ENCODE measurements at regions not wholly inside any gene's neighbourhood (a gene's known extent, or its start where the extent isn't known, plus 50 kb on each side); places are given as distances from the start of the nearest gene placed in this dataset.

DNA sequence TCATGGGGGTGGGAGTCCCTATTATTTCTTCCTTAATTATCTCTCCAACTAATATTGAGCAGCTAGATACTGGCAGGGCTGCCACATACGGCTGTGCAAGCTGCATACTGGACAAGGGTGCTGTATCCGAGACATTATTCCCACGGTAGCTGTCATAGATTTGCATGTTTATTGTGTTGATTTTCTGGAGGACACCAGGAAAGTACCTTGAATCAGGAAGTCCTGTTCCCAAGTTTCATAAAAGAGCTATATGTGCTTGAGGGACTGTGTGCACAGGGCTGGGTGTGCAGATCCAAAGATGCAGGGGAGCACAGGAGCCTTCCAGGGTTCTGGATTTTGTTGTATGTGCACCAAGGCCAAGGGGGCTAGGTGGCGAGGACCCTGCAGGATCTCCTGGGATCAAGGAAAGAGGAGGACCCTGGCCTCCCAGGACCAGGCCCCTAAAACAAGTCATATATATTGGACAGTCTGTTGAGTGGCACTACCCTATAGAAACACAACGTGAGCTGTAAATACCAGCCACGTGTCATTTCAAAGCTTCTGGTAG lies 119.2 kb upstream of the ALDH1A3 start:
- no peak for TF ChIP-seq JUND (IDR thresholded peaks at IDR 0.05; ENCODE audit: low read depth)
- DNase-seq (ENCODE audit: low read depth in 1 of 2, low spot score in 1 of 2): peak in 1 of 2 experiments; percentile 32
- in situ Hi-C loops (cut with HindIII; ENCODE audit: low pct_unique_long_range_greater_than_20kb, low sequenced_read_pairs): no loop called here

DNA sequence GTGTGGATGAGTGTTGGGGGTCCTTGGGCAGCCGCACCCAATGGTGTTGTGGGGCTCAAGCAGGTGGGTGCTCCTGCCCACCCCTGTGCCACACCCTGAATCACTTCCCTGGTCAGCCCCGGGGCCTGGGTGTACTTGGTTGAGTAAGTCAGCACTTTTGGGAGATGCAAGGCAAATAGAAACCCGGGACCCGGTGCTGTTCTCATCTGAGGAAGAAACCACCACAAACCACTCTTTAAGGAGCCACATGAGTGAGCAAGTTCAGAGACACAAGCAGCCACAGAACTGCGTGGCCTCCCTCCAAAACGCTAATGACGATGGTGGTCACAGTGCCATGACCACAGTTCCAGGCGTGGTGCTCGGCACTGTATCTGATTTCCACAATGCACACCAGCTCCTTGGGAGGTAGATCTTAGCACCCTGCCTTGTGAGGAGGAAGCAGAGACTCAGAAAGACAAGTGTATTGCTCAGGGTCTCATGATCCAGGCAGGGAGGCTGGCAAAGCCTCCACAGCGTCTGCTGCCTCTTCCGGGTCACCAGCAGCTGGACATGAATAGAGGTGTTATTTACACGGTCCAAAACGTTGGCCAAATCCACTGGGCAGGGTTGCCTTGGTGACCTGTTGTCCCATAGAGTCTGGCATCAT lies 118.2 kb upstream of the ALDH1A3 start:
- in situ Hi-C loops (cut with HindIII; ENCODE audit: low pct_unique_long_range_greater_than_20kb, low sequenced_read_pairs): no loop called here
- no peak for TF ChIP-seq JUND (IDR thresholded peaks at IDR 0.05; ENCODE audit: low read depth)
- no peak for DNase-seq (ENCODE audit: low read depth in 1 of 2, low spot score in 1 of 2)

DNA sequence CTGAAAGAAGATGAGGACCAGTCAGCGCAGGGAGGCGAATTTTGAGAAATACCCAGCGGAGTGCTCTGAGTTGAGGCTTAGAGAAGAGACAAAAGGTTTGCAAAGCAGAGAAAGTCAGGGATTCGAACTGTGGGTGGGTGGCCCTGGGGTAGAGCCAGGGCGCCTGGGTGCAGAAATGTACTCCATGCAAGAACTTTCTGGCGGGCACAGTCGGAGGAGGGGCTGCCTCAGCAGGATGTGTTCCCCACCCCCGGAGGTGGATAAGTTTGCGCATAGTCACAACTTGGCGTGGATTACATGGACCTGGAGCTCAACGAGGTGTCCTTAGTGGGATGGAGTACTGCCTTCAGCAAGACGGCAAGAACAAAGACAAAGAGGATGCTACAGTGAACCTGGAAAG lies 117.3 kb upstream of the ALDH1A3 start:
- TF ChIP-seq JUND (IDR thresholded peaks at IDR 0.05; ENCODE audit: low read depth): no peak
- no peak for DNase-seq (ENCODE audit: low read depth in 1 of 2, low spot score in 1 of 2)

DNA sequence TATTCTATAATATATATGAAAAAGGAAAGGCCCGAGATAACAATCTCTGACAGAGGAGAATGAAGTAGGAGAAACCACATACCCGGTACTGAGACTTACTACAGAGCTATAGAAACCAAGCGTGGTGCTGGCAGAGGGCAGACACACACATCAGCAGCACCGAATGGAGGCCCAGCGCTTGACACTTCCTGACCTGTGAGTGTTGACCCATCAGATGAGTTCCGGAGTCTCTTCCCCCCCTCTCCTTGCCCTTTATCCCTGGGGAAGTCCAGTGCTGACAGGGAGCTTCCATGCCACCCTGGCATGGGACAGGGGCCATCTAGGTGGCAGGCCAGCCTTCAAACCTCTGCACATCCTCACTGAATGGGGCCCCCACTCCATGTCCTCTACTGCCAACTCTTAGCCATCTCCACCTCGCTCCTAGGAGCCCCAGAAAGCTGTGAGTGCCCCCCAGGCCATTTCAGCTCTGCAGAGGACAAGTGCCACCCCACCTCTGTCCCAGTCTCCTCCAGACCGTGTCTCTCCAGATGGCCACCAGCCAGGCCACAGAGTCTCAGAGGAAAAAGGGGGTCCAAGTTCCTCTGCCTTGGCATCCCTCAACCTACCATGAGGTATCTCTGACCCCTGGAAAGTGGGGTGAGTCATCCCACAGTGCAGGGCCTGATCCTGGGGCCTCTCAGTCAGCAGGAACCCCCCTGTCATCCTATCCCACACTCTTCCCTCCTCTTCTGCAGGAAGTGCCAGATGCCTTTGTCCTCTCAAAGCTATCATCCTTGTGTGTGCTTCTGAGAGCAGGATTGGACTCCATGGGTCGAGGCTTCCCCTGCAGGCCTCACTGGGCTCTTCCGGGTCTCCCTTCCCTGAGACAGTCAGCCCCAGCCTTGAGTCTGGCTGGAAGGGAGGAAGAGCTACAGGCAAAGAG lies 116.5 kb upstream of the ALDH1A3 start:
- no peak for DNase-seq (ENCODE audit: low read depth in 1 of 2, low spot score in 1 of 2)
- in situ Hi-C loops (cut with HindIII; ENCODE audit: low pct_unique_long_range_greater_than_20kb, low sequenced_read_pairs): no loop called here
- no peak for TF ChIP-seq JUND (IDR thresholded peaks at IDR 0.05; ENCODE audit: low read depth)

More for the DNA sequence above, 117.3 kb upstream of the ALDH1A3 start:
- in situ Hi-C loops (cut with HindIII; ENCODE audit: low pct_unique_long_range_greater_than_20kb, low sequenced_read_pairs): no loop called here

DNA sequence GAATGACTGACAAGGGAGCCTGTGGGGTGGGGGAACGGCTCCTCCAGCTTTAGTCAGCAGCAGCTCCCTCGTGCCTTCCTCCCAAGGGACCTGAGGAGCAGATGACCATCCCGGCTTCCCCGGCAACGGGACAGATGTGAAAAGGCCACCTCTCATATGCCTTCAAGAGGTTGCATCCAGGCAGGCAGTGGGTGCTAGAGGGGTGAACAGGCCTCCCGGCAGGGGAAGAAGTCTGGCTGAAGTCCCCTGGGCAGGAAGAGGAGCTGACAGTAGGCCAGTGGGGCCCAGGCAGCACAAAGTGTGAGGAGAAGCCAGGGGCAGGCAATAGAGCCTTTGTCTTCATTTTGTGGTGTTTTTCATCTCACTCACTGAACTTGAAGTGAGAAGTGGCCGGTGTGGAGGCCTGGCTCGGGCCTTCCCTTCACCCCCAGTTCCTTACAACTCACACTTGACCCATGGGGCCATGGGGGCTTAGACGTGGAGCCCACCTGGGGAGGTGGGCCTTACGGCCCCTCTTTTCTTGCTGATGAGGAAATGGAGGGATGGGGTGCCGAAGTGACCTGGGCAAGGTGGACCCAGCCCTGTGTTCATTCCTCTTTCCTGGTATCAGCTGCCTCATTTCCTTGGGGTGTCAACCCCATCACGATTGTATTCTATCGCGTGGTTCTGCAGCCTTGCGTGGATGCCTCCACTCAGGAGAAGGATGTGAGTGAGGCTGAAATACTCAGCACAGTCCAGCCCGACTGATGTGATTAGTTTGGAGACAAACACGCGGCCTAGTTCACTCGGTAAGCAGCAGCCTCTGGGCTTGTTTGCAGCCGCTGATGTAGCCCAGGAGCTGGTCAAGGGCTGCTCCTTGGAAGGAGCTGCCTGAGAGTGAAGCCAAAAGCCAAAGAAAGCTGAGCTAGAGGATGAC lies 115.5 kb upstream of the ALDH1A3 start:
- in situ Hi-C loops (cut with HindIII; ENCODE audit: low pct_unique_long_range_greater_than_20kb, low sequenced_read_pairs): no loop called here
- no peak for DNase-seq (ENCODE audit: low read depth in 1 of 2, low spot score in 1 of 2)
- TF ChIP-seq JUND (IDR thresholded peaks at IDR 0.05; ENCODE audit: low read depth): no peak

DNA sequence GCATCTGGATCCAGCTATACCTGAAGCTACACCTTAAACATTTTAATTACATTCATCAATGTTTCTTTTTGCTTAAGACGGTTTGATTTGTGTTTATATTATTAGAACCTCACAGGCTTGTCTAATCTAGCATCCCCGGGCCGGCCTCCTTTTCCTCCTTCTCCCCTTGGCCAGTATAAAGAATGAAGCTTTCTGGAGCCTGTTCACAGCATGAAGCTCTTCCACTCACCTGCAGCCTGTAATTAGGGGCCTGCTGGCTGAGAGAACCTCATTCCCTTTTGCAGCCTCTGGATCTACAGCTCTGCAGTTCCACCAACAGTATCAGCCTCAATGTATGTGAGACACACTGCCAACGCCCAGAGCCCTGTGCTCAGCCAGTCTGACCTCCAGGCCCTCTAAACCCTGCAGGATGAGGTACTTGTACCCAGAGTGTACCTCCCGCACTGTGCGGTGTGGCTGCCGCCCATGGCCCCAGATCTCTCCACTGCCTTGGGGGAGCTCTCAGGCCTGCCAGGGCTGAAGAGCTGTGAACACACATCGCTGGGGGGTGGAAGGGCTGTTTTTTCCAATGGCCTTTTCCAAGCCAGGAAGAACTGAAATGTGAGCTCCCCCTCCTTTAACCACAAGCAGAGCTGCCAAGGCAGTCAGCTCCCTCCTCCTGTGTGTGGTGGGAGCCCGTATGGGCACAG lies 114.7 kb upstream of the ALDH1A3 start:
- DNase-seq (ENCODE audit: low read depth in 1 of 2, low spot score in 1 of 2): no peak
- TF ChIP-seq JUND (IDR thresholded peaks at IDR 0.05; ENCODE audit: low read depth): no peak
- in situ Hi-C loops (cut with HindIII; ENCODE audit: low pct_unique_long_range_greater_than_20kb, low sequenced_read_pairs): no loop called here

DNA sequence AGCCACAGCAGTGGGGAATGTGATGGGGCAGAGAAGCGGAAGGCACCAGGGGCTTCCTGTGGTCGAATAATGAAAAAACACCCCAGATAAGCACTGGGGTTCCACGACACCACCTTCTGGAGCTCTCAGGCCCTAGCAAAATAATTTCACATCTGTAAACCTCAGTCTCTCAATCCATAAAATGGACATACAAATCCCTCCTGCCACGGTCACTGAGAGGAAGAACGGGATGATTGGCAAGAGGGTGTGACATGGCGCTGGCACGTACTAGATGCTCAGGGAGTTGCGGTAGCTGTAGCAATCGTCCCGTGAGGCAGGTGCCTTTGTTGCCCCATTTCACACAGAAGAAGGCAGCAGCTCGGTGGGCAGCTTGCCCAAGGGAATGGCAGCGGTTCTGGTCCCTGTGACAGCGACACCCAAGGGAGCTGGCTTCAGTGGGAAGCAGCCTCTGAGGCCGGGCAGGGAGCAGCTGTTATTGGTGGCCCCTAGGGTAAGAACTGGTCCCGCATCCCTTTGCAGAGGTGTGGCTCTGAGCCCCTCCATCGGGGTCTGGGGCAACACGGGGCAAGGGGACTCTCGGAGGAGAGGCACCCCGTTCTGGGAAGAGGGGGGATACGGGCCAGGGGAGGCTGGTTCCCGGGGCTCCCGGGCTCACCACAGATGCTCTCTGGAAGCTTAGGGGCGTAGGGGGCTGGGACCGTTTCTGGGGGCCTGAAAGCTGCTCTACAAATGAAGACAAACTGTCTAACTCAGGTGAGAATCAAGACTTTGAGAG lies 114.0 kb upstream of the ALDH1A3 start:
- no peak for DNase-seq (ENCODE audit: low read depth in 1 of 2, low spot score in 1 of 2)
- in situ Hi-C loops (cut with HindIII; ENCODE audit: low pct_unique_long_range_greater_than_20kb, low sequenced_read_pairs): no loop called here
- TF ChIP-seq JUND (IDR thresholded peaks at IDR 0.05; ENCODE audit: low read depth): no peak

DNA sequence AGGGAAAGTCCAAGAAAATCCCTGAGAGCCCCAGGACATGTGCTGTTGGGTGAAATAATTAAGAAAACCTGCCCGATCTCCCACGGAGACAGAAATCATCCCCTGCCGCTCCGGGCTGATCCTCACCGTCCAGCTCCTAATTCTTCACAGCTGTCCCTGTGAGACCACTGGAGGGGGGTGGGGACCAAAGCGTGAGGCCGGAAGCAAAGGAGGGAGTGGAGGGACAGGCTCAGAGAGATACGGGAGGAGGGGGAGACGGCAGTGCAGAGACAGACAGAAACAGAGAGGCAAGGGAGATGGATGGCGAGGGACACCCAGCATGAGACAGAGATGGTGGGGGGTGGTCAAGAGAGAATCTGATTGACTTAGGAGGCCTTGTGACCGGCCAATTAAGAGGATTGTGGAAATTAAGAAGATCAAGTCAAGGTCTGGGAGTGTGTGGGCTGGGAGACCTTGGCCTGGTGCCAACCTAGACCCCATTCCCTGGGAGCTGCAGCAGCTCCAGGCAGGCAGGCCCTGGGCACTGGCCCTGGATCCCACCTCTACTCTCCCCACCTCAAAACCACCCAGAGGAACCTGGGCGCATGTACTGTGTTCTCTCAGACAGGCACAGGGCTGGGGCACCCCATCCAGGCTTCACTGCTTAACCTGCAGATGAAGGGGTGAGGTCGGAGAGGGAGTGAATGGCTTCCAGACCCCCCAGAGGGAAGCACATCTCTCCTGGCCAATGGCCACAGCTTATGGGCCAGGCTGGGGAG lies 113.2 kb upstream of the ALDH1A3 start:
- in situ Hi-C loops (cut with HindIII; ENCODE audit: low pct_unique_long_range_greater_than_20kb, low sequenced_read_pairs): no loop called here
- no peak for TF ChIP-seq JUND (IDR thresholded peaks at IDR 0.05; ENCODE audit: low read depth)
- no peak for DNase-seq (ENCODE audit: low read depth in 1 of 2, low spot score in 1 of 2)

DNA sequence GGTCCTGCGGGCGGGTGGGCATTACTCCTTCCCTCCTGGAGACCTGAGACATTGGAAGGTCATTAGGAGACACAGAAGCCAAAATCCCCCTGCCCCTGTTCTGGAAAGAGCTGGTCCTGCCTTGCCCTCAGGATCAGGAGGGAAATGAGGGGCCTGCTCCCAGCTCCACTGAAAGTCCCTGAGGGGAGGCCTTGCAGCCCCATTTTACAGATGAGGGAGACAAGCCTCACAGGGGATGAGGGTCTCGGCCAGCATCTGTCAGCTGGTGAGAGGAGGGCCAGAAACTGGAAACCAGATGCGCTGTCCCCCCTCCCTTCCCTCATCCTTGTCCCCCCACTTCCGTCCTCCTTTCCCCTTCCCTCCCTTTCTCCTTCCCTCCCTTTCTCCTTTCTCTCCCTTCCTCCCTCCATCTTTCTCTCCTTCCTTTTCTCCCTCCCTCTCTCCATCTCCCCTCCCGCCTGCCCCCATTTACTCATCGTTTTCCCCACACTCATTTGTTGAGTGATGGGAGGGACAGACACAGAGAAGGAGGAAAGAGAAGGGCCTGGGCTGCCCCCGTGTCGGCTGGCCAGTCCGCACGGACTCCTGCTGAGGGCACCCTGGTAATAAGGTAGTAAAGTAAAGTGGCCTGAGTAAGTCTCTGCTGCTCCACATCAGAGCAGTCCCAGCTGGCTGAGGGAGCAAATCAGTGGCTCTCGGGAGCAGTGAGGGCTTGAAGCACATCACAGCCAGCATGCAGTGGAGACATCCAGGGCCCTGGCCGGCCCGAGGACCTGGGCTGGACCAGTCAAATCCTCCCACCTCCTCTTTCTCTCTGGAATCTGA lies 112.4 kb upstream of the ALDH1A3 start:
- in situ Hi-C loops (cut with HindIII; ENCODE audit: low pct_unique_long_range_greater_than_20kb, low sequenced_read_pairs): no loop called here

DNA sequence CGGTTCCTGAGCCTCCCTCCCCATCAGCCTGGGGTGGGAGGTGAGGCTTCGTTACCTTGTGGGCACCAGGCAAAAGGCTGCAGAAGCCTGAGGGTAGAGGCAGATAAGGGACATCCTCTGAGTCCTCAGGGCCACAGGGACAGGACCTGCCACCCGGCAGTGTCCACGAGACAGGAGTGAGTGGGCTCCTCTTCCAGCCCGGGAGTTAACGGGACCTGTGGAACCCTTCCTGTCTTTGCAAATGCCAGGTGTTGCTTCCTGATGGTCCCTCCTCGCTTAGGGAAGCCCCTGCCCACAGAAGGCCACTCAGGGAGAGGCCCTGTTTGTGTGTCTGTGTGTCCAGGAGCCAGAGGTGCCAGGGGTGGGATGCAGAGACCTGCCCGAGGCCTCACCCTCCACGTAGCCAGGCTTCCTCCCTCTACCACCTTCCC lies 111.1 kb upstream of the ALDH1A3 start:
- DNase-seq (ENCODE audit: low read depth in 1 of 2, low spot score in 1 of 2): no peak
- no peak for TF ChIP-seq JUND (IDR thresholded peaks at IDR 0.05; ENCODE audit: low read depth)
- in situ Hi-C loops (cut with HindIII; ENCODE audit: low pct_unique_long_range_greater_than_20kb, low sequenced_read_pairs): no loop called here

More for the DNA sequence above, 112.4 kb upstream of the ALDH1A3 start:
- TF ChIP-seq JUND (IDR thresholded peaks at IDR 0.05; ENCODE audit: low read depth): no peak
- no peak for DNase-seq (ENCODE audit: low read depth in 1 of 2, low spot score in 1 of 2)

Measured in T47D (cell line).